ENCODE measurements at regions not wholly inside any gene's neighbourhood (a gene's known extent, or its start where the extent isn't known, plus 50 kb on each side); places are given as distances from the start of the nearest gene placed in this dataset.
"Not testable (repeated sequence)": the region's sequence is repeated elsewhere in the genome, so short reads cannot be mapped to it uniquely, and the experiment has no call there.

DNA sequence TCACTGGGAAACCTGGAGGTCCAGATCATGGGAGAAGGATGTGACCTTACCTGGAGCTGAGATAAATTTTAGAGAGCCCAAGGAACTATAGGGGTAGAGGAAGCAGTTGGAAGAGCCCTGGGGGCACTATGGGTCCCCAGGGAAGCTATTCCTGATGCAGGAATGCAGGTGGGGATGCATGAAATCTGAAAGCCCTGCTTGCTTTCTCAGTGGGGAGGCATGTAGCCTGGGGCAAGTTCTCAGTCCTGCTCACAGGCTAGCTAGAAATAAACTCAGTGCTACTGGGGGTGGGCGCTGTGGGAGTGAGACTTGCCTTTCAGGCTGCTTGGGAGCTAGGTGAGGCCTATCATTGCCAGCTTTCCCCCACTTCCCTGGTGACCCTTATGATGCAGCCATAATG is 499.7 kb downstream of the PTH2R start:
- CTCF ChIA-PET: no interaction called here

DNA sequence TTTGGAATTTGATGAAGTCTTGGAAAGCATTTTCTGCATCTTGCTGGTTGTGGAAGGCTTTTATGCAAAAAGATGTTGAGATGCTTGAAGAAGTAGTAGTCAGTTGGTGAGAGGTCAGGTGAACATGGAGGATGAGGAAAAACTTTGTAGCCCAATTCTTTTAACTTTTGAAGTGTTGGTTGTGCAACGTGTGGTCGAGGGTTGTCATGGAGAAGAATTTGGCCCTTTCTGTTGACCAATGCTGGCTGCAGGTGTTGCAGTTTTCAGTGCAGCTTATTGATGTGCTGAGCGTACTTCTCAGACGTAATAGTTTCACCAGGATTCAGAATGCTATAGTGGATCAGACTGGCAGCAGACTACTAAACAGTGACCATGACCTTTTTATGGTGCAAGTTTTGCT is 508.4 kb upstream of the MAP2 start:
- no peak overlapping the region for H2AFZ ChIP-seq (ENCODE audit: low read length)
- no peaks in the 10 kb centered on the region for H3K9me2 ChIP-seq (replicated peaks; ENCODE audit: low read length)
- POLR2A ChIA-PET (ENCODE audit: unreplicated experiment): no interaction called here
- no peak for ATAC-seq
- H3K27ac ChIP-seq (ENCODE audit: low read length): no peak overlapping the region
- H3K4me3 ChIP-seq (ENCODE audit: low read length): no peak overlapping the region
- DNase-seq: no peak
- H3K79me2 ChIP-seq (ENCODE audit: low read length): no peaks in the 10 kb centered on the region
- H3K27me3 ChIP-seq (ENCODE audit: low read length): no peaks in the 10 kb centered on the region
- no peaks in the 10 kb centered on the region for H3K4me1 ChIP-seq (ENCODE audit: insufficient read depth, low read length)
- CTCF ChIA-PET: no interaction called here
- intact Hi-C loops (cut with micrococcal nuclease): no loop called here
- no peak for TF ChIP-seq EZH2phosphoT487 (IDR thresholded peaks at IDR 0.05; ENCODE audit: borderline replicate concordance, low read length)
- no peak for TF ChIP-seq EZH2 (IDR thresholded peaks at IDR 0.05; ENCODE audit: low read length, unreplicated experiment)
- no peak for TF ChIP-seq CTCF (conservative IDR thresholded peaks at IDR 0.05; ENCODE audit: low read depth, low read length)
- BruUV-seq (replicated peaks): no TSS peak
- H3K9ac ChIP-seq (ENCODE audit: low read length): no peak overlapping the region
- H3K4me2 ChIP-seq (ENCODE audit: low read length): no peak overlapping the region
- H3K9me3 ChIP-seq (ENCODE audit: low read length): 0 out of 2 replicates have a peak, but pooled peaks cover 4% of the 10 kb centered on the region
- no peaks in the 10 kb centered on the region for H3K36me3 ChIP-seq (ENCODE audit: low read depth, low read length)
- no peaks in the 10 kb centered on the region for H3F3A ChIP-seq (ENCODE audit: low read length, unreplicated experiment)
- H4K20me1 ChIP-seq (ENCODE audit: low read length): no peaks in the 10 kb centered on the region

More for the DNA sequence above, 499.7 kb downstream of the PTH2R start:
- H3F3A ChIP-seq (ENCODE audit: low read length, unreplicated experiment): no peaks in the 10 kb centered on the region
- no peaks in the 10 kb centered on the region for H3K36me3 ChIP-seq (ENCODE audit: low read depth, low read length)
- TF ChIP-seq EZH2phosphoT487 (IDR thresholded peaks at IDR 0.05; ENCODE audit: borderline replicate concordance, low read length) (no peak), EZH2 (IDR thresholded peaks at IDR 0.05; ENCODE audit: low read length, unreplicated experiment) (no peak), CTCF (conservative IDR thresholded peaks at IDR 0.05; ENCODE audit: low read depth, low read length) (no peak)
- no peaks in the 10 kb centered on the region for H3K79me2 ChIP-seq (ENCODE audit: low read length)
- ATAC-seq (no peak), DNase-seq (no peak)
- H3K27ac ChIP-seq (ENCODE audit: low read length): no peak overlapping the region
- H4K20me1 ChIP-seq (ENCODE audit: low read length): no peaks in the 10 kb centered on the region
- no peaks in the 10 kb centered on the region for H3K9me2 ChIP-seq (replicated peaks; ENCODE audit: low read length)
- H3K9ac ChIP-seq (ENCODE audit: low read length): no peak overlapping the region
- no peaks in the 10 kb centered on the region for H3K27me3 ChIP-seq (ENCODE audit: low read length)
- POLR2A ChIA-PET (ENCODE audit: unreplicated experiment): no interaction called here
- no peak overlapping the region for H2AFZ ChIP-seq (ENCODE audit: low read length)
- H3K4me3 ChIP-seq (ENCODE audit: low read length): no peak overlapping the region
- H3K9me3 ChIP-seq (ENCODE audit: low read length): no peaks in the 10 kb centered on the region
- H3K4me1 ChIP-seq (ENCODE audit: insufficient read depth, low read length): no peaks in the 10 kb centered on the region
- intact Hi-C loops (cut with micrococcal nuclease): no loop called here
- H3K4me2 ChIP-seq (ENCODE audit: low read length): no peak overlapping the region
- no TSS peak for BruUV-seq (replicated peaks)

DNA sequence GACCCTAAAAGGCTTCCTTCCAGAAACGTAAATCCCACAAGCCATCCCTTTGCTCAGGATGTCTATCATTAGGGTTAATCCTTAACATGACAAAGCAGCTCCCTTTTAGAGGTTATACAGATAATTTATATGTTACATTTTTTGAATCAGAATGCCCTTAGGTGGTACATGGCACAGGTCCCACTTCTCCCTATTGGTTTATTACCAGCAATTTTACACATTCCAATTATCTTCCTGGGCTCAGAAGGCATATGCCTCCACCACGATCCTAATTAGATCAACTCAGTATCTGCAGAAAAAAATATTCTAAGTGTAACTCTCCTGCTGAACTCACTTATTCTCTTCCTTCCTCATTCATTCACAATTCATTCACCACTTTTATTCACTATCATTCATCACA is 507.0 kb upstream of the MAP2 start:
- CTCF ChIA-PET: no interaction called here
- intact Hi-C loops (cut with micrococcal nuclease): no loop called here
- no peak overlapping the region for H3K4me3 ChIP-seq (ENCODE audit: low read length)
- H2AFZ ChIP-seq (ENCODE audit: low read length): no peak overlapping the region
- no peak for TF ChIP-seq EZH2 (IDR thresholded peaks at IDR 0.05; ENCODE audit: low read length, unreplicated experiment)
- TF ChIP-seq EZH2phosphoT487 (IDR thresholded peaks at IDR 0.05; ENCODE audit: borderline replicate concordance, low read length): no peak
- no peak for TF ChIP-seq CTCF (conservative IDR thresholded peaks at IDR 0.05; ENCODE audit: low read depth, low read length)
- no peak for DNase-seq
- H3K4me1 ChIP-seq (ENCODE audit: insufficient read depth, low read length): no peaks in the 10 kb centered on the region
- H3K36me3 ChIP-seq (ENCODE audit: low read depth, low read length): no peaks in the 10 kb centered on the region
- no peak overlapping the region for H3K9ac ChIP-seq (ENCODE audit: low read length)
- H4K20me1 ChIP-seq (ENCODE audit: low read length): no peaks in the 10 kb centered on the region
- H3K27ac ChIP-seq (ENCODE audit: low read length): no peak overlapping the region
- H3K4me2 ChIP-seq (ENCODE audit: low read length): no peak overlapping the region
- no peak for ATAC-seq
- 0 out of 2 replicates have a peak, but pooled peaks cover 4% of the 10 kb centered on the region for H3K9me3 ChIP-seq (ENCODE audit: low read length)
- no peaks in the 10 kb centered on the region for H3F3A ChIP-seq (ENCODE audit: low read length, unreplicated experiment)
- no TSS peak for BruUV-seq (replicated peaks)
- H3K27me3 ChIP-seq (ENCODE audit: low read length): no peaks in the 10 kb centered on the region
- no peaks in the 10 kb centered on the region for H3K79me2 ChIP-seq (ENCODE audit: low read length)
- H3K9me2 ChIP-seq (replicated peaks; ENCODE audit: low read length): no peaks in the 10 kb centered on the region
- POLR2A ChIA-PET (ENCODE audit: unreplicated experiment): no interaction called here

- H3K4me3 ChIP-seq (ENCODE audit: low read length); H3K9me2 ChIP-seq (replicated peaks; ENCODE audit: low read length); H3K27me3 ChIP-seq (ENCODE audit: low read length); H3F3A ChIP-seq (ENCODE audit: low read length, unreplicated experiment); POLR2A ChIA-PET (ENCODE audit: unreplicated experiment); intact Hi-C loops (cut with micrococcal nuclease); H3K4me2 ChIP-seq (ENCODE audit: low read length); H2AFZ ChIP-seq (ENCODE audit: low read length); BruUV-seq (replicated peaks); H3K79me2 ChIP-seq (ENCODE audit: low read length); CTCF ChIA-PET; H3K9ac ChIP-seq (ENCODE audit: low read length); H3K27ac ChIP-seq (ENCODE audit: low read length); H3K9me3 ChIP-seq (ENCODE audit: low read length); DNase-seq; ATAC-seq; H4K20me1 ChIP-seq (ENCODE audit: low read length); H3K4me1 ChIP-seq (ENCODE audit: insufficient read depth, low read length); H3K36me3 ChIP-seq (ENCODE audit: low read depth, low read length): not testable (repeated sequence)
Observed at GRCh38 chr2:208921358-208921757, 502.5 kb upstream of the MAP2 start.

Data from PC-3 (cell line).